Suppressor macrophage treated with lipopolysaccharide for 4 hours (primary cell): ENCODE measurements at regions not wholly inside any gene's neighbourhood (a gene's known extent, or its start where the extent isn't known, plus 50 kb on each side); places are given as distances from the start of the nearest gene placed in this dataset.
"Not testable (repeated sequence)": the region's sequence is repeated elsewhere in the genome, so short reads cannot be mapped to it uniquely, and the experiment has no call there.

Source experiments
- DNase-seq: peaks from one replicate; pipeline ENCODE4 v3.0.0-alpha.2; 2020

DNA sequence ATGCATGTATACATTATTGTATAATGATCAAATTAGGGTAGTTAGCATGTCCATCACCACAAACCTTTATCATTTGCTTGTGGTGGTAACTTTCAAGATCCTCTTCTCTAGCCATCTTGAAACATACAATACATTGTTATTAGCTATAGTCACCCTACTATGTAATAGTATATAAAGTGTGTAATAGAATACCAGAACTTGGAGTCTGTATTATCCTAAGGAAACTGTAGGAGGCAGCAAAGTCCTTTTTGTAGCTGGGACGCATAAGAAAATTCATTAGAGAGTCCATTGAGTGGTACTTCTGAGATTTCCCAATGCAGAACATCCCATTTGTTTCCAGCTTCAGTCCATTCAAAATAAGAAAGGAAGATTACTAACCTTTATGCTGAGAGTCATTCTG, 325.9 kb upstream of the LRFN5 start:
- DNase-seq, result no peak

DNA sequence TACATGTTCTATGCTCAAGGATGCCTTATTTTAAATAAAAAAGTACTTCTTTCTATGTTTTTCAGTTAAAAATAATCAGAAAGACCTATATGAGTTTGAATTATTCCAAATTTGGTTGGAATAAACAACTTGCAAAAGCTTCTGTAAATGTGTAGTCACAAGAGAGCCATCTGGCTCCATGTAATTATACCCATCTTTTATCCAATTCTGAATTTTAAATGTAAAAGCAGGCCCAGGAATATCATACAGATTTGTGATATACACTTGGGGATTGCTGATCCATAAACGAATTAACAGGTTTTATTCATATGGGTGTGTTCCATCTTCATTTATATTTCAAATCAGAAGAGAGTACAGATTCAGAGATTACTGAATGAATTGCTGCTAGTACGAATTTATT, 329.2 kb upstream of the LRFN5 start:
- DNase-seq, result no peak

DNA sequence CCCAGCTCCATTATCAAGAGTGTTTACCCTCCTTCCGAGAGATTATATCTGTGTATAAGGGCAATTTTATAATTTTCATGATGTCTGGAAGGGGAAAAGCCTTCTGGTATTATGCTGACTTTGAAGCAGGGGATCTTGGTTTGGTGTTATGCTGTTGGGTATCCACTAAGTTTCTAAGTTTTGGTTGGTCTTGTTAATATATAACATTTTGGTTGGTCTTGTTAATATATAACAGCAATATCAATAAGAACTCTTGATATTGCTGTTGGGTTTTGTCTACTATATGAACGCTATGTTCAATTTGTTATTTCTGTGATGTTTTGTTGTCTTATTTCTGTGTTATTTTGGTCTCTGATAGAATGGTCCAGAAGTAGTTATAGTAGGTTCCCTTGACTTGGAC, 349.2 kb upstream of the LRFN5 start:
- DNase-seq, result no peak

DNA sequence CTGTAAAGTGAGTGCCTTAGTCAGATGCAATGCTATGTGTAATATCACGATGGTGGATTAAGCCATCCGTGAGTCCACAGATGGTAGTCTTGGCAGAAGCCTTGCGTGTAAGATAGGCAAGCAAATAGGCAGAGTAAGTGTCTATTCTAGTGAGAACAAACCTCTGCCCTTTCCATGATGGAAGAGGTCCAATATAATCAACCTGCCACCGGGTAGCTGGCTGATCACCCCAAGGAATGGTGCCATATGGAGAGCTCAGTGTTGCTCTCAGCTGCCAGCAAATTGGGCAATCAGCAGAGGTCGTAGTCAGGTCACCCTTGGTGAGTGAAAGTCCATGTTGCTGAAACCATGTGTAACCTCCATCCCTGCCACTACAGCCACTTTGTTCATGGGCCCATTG, 371.2 kb upstream of the LRFN5 start:
- DNase-seq, result no peak

DNA sequence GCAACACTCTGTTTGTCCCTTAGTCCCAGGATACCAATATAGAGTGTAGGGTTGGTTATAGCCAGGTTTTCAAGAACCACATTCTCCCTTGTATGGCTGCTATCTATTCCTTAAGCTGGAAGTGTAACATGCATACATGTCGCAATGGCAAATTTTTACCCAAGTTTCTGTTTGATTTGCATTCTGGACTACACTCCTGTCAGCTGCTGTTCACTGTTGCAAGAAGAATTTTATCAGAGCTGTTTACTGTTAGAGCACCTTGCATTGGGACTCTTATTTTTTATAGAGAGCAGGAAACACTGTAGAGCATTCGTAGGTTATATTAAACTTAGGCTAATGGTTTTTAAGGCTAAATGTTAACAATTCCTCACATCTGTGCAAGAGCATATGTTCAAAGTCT, 376.0 kb upstream of the LRFN5 start:
- DNase-seq, result no peak

DNA sequence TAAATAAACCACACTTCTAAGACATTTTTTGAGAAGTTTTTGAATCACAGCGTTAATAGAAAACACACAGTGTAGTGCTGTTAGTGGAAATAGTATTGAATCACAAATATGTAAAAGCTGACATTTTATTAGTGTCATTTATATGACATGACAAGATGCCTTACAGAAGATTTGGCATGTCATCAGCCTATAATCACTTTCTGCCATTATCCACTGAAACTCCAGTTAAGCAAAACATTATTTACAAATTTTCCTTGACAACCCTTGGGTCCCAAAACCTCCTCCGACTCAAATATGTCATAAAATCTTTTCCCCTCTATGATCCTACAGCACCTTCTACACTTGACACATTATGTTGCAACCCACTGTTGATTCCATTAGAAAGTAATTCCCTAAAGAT, 376.9 kb upstream of the LRFN5 start:
- no peak for DNase-seq

DNA sequence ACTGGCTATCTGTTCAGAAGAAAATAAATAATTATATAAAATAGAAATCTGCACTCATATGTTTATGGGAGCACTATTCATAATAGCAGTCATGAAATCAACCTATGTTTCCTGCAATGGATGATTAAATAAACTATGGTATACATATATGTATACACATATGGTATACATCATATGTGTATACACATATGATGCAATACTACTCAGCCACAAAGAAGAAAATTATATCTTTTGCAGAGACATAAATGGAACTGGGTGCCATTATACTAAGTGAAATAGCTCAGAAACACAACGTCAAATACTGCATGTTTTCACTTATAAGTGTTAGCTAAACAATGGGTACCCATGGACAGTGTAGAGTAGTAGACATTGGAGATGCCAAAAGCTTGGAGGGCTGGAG, 381.2 kb upstream of the LRFN5 start:
- no peak for DNase-seq

DNA sequence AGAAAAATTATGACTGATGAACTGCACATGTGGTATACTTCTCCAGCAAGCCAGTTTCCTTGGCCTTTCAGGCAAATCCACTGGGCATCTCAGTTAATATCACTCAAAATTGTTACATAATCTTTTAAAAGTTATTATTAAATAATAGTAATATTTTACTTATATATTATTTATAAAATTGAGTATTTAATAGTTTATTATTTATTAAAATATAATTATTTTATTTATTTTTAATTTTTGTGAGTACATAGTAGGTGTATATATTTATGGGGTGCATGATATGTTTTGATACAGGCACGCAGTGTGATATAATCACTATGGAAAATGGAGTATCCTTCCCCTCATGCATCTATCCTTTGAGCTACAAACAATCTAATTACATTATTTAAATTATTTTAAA, 384.1 kb upstream of the LRFN5 start:
- no peak for DNase-seq

DNA sequence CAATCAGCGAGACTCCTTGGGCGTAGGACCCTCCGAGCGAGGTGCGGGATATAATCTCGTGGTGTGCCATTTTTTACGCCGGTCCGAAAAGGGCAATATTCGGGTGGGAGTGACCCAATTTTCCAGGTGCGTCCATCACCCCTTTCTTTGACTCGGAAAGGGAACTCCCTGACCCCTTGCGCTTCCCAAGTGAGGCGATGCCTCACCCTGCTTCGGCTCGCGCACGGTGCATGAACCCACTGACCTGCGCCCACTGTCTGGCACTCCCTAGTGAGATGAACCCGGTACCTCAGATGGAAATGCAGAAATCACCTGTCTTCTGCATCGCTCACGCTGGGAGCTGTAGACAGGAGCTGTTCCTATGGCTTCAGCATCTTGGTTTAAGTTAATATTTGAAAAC, 391.7 kb upstream of the LRFN5 start:
- DNase-seq, result not testable (repeated sequence)

DNA sequence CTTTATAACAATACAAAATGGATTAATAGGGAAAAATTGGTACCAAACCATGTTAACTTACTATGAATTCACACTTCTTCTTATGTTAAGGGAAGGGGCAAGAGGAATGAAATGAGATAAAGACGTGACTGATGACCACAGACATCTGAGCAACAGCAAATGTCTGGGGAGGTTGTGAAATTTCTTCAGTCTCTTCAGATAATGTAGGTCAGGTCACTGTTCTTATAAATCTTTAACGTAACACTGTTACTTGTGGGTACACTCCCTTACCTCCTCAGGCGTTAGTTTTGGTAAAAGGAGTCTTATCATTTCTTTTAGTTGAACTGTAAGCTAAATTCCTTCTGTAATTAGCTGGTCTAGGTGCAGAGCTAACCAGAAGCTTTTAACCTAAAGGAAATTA, 405.0 kb upstream of the LRFN5 start:
- DNase-seq, result no peak

DNA sequence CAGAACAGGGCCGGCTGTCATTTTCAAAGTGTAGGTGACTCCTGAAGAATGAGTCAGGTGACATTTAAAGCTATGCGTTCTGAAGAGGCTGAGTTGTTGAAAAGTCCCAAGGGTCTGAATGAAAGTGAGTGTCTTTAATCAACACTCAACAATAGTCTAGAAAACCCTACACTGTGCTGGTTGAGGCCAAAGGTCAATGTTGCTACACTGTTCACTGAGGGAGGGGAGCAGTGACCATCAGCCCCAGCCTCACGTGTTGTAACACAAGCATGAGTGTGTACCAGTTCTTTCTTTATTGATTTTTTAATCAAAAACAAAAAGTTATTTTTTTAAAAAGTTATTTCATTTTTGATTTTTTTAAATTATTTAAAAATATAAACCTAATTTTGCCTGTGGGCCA, 418.8 kb upstream of the LRFN5 start:
- DNase-seq, result no peak

DNA sequence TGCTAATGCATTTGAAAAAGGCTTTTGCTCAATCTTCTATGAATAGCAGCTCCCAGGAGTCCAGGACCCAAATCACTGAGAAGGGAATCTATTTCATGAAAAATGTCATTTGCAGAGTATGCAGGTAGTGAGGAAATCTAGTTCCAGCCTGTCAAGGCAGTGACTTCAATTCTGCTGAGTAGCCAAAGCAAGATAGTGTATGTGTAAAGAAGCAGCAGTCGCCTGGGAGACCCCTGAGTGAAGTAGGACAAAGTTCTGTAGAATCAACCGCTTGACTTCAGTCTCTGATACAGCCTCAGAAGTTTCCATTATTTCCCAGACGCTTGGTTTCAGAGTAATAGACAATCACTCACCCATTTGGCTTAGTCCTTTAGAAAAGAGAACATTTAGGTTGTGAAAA, 435.6 kb upstream of the LRFN5 start:
- no peak for DNase-seq

DNA sequence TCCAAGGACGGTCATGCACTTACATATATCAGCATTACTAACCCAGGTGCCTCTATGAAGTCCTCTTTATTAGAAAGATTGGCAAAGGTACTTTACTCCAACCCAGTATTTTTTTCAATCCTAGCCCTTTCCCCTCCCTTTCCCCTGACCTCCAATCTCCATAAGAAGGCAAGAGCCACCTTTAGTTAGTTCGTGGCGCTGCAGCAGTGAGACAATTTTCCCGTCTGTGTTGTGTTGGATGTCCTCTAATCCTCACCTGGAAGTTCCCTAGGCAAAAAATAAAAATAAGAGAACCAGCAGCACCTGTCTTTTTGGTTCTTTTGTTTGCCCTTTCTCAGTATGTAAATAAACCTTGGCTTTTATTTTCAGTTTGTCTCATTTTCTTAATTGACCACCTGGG, 439.6 kb upstream of the LRFN5 start:
- DNase-seq, result no peak

DNA sequence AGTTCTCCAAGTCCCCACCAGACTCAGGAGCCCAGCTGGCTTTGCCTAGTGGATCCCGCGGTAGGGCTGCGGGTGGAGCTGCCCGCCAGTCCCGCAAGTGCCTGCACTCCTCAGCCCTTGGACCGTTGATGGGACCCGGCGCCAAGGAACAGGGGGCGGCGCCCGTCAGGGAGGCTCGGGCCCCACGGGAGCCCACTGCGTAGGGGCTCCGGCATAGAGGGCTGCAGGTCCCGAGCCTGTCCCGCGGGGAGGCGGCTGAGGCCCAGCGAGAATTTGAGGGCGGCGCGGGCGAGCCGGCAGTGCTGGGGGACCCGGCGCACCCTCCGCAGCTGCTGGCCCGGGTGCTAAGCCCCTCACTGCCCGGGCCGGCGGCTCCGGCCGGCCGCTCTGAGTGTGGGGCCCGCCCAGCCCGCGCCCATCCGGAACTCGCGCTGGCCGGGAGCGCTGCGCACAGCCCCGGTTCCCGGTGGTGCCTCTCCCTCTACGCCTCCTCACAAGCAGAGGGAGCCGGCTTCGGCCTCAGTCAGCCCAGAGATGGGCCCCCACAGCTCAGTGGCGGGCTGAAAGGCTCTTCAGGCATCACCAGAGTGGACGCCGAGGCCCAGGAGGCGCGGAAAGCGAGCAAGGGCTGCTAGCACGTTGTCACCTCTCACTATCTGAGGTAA, 452.4 kb upstream of the LRFN5 start:
- DNase-seq, result no peak

DNA sequence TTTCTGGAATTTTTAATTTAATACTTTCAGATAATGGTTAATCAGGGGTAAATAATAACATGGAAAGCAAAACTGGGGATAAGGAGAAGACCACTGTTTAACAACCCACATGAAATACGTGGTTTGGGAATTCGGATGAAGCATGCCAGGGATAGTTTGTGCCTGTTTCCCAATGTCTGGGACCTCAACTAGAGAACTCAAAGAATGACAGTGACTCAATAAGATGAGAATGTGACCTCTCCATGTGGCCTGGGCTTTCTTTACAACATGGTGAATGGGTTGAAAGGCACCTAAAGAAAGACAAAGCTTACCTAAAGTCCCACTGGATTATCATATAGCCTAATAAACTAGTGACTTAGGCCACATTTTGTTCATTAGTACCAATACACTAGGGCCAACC, 460.3 kb upstream of the LRFN5 start:
- no peak for DNase-seq

DNA sequence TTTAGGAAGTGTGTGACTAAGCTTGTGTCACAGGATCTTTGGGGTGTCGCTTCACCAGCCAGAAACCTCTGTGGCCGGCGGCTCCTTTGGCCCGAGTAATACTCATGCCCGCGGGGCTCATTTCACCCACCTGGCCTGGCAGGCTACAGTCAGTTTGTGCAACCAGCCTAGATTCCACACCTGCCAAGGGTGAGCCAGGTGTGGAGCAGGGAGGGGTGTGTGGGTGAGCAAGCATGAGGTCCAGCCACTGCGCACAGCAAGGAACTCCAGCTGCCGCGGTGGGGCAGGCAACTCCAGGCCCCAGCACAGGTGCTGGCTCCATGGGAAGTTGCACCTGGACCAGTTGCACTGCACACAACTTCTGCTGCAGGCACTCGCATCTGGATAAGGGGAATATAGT, 462.3 kb upstream of the LRFN5 start:
- DNase-seq, result no peak

DNA sequence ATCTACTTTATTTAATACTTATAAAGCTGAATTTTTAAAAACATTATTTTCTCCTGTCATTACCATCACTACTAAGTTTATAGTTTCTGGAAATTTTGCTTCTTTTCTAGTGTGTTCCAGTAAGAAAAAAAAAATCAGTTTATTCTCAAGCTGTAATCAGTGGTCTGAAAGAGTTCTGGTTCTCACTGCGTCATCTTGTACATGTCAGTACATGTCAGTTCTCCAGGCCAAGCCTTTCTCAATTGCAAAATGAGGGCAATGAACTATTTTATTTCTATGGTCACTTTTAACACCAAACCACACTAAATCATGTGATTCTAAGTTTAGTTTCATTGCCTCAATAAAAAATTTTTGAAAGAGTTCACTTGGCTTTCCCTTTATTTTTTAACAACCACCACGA, 468.9 kb upstream of the LRFN5 start:
- no peak for DNase-seq

DNA sequence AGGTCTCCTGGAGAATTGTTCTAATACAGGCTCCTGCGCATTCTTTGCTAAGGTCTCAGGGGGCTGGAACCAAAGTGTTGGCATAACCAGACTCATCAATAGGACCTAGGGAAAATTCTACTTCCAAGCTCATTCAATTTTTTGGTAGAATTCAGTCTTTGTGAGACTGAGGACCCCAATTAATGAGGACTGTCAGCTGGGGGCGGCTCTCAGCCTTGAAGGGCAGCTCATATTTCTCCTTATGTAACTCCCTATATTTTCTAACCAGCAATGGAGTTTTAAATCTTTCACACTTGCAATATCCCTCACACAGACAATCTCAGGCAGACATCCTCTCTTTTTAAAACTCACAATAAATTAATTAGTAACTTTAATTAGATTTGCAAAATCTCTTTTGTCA, 476.4 kb upstream of the LRFN5 start:
- DNase-seq, result no peak

DNA sequence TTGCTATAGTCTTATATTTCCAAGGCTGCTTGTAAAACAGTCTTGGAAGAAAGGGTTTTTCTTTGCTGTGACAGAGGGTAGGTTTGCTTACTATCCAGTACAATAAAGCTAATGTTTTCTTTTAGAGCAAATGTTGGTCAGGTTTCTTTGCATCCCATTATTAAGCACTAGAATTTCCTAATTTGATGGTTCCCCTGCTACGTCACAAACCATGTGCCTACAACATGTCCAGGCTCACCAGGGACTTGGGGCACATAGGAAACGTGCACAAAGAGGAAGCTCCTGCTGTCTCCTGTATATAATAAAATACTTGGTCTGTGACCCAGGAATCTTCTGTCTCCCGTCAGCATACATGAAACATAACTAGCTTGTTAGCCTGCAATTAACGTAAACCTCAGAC, 486.3 kb upstream of the LRFN5 start:
- DNase-seq, result no peak

DNA sequence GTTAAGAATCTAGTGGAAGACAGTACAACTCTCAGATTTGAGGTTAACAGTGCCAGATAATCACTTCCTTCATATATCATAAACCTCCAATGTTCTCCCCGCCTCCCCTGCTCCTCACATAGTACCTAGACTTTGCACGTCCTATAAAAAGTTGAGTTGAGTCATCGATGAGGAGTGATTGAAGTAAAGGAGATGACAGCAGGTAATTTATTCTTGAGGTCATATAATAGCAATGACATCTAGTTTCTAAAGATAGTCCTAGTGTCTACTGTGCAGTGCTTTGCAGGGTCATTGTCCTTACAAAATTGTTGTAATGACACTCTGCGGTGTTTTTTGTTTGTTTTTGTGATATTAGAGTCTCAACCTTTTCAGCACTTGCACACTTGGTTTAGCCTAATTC, 510.5 kb upstream of the LRFN5 start:
- no peak for DNase-seq

DNA sequence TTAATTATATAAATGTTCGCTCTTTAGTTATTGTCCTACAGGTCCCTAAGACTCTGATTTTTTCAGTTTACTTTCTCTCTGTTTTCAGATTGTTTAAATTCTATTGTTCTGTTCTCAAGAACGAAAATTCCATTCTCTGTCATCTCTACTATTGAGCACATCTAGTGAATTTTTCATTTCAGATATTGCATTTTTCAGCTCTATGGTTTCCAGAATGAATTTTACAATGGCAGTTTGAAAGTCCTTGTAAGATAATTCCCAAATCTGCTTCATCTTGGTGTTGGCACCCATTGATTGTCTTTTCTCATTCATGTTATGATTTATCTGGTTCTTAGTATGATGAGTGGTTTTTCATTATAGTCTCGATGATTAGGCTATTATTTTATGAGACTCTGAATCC, 519.6 kb upstream of the LRFN5 start:
- DNase-seq, result no peak

DNA sequence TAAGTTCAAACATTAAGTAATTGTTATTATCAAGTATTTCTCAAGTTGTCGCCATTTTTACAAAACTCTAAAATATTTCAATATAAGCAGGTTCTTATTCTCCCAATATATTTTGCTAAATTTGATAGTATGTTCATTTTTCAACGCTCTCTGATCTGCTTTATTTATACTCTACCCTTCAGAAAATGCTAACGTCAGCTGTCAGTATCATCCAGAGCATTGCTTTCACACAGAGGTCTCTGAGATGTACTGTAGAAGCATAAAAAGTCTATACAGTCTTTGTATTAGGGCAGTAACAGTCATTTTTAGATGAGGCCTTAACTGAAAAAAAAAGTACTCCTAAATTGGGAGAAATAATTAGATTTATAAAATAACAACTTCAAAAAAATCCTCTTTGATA, 533.1 kb upstream of the LRFN5 start:
- DNase-seq, result no peak

DNA sequence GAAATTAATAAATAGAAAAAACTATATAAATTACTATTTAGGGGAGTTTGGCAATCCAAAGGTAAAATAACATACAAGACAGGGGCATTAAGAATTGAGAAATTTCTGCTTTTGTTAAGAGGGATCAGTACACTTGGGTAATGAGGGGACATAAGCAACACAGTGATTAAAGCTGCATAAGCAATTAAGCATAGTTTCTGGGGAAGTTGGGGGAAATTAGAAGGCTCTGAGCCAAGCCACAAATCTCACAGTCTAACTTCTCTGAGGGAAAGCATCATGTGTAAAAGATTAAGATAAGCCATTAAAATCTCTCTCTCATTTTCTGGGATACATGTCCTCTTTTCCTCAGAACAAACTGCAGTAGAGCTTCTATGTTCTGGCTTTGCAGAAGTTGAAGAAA, 533.9 kb upstream of the LRFN5 start:
- DNase-seq, result no peak

DNA sequence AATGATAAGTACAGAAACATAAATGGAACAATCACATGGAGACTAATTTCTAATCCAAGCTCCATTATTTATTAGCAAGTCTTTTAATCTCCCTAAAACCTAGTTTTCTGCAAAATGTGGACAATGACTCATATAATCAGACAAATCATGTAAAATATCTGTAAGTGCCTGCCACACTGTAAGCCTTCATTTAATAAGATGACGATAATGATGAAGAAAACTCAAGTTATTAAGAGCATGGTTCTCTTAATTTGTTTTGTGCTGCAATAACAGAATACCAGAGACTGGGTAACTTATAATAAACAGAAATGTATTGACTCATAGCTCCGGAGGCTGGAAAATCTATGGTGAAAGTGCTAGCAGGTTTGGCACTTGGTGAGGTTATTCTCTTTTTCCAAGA, 535.3 kb upstream of the LRFN5 start:
- DNase-seq, result no peak

DNA sequence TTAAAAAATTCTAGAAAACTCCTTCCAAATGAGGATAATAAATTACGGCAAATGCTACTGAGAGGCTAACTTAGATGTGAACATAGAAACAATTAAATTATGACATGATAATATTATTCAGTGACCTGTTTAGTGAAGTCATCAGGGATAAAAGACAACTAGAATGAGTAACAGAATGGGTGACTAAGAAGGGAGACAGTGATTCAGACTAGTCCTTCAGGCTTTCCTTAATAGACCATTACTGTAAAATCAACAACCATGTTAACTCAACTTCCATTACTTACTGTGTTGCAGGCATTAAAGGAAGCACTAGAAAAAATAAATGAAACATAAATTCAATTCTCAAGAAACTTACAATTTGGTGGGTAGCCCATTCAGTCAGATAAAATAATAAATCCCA, 543.9 kb upstream of the LRFN5 start:
- DNase-seq, result no peak

DNA sequence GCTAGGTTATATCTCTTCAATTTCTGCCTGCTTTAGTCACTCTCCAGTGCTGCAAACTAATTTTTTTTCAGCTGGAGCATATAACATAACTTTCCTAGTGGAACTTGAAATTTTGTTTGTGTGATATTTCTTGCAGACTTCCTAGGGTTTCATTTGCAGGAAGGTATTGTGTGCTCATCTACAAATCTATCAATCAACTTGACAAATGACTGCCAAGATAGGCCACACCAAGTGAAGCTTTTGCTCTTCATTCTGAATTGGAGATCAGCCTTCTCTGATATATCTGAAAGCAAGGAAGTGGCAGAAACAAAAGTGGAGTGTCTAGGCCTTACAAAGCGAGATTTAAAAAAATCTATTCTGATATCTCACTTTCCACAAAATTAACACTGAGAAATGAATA, 551.1 kb upstream of the LRFN5 start:
- no peak for DNase-seq
